A673 (cell line): ENCODE measurements at regions not wholly inside any gene's neighbourhood (a gene's known extent, or its start where the extent isn't known, plus 50 kb on each side); places are given as distances from the start of the nearest gene placed in this dataset.

Experiments
- EZH2 ChIP-seq: fragments of 200-600 bp; sonication (generic); IDR thresholded peaks from 2 replicates; pipeline ENCODE4 v1.6.1; 2017; ENCODE audit warnings: borderline replicate concordance, low read depth, mild to moderate bottlenecking, mixed read lengths, antibody characterized with exemption, low read length; ENCODE audit not compliant: poor library complexity, severe bottlenecking
- TF ChIP-seq, protein P1 (sequence below): fragments of 300-800, 200-600 bp; sonication (generic); conservative IDR thresholded peaks from 2 replicates; pipeline ENCODE4 v1.5.1; 2017; ENCODE audit warnings: low read depth, mild to moderate bottlenecking, antibody characterized with exemption, low read length, moderate library complexity, mixed read lengths

- TF ChIP-seq, protein P1, sequence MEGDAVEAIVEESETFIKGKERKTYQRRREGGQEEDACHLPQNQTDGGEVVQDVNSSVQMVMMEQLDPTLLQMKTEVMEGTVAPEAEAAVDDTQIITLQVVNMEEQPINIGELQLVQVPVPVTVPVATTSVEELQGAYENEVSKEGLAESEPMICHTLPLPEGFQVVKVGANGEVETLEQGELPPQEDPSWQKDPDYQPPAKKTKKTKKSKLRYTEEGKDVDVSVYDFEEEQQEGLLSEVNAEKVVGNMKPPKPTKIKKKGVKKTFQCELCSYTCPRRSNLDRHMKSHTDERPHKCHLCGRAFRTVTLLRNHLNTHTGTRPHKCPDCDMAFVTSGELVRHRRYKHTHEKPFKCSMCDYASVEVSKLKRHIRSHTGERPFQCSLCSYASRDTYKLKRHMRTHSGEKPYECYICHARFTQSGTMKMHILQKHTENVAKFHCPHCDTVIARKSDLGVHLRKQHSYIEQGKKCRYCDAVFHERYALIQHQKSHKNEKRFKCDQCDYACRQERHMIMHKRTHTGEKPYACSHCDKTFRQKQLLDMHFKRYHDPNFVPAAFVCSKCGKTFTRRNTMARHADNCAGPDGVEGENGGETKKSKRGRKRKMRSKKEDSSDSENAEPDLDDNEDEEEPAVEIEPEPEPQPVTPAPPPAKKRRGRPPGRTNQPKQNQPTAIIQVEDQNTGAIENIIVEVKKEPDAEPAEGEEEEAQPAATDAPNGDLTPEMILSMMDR: no peak
- no peak for TF ChIP-seq EZH2
Observed at GRCh38 chr19:23992348-23992747, 77.7 kb downstream of the ZNF726 start.
